ENCODE measurements at regions not wholly inside any gene's neighbourhood (a gene's known extent, or its start where the extent isn't known, plus 50 kb on each side); places are given as distances from the start of the nearest gene placed in this dataset.
A peak's percentile ranks its signal among the peaks of the same experiment; 100 is the strongest.

- no peak for TF ChIP-seq SMC3 (IDR thresholded peaks at IDR 0.05; ENCODE audit: low read depth, low read length)
These were observed 74.8 kb upstream of the SLC66A3 start (continued) for GRCh38 chr2:11080253-11081115.

- no peak overlapping the region for H4K5ac ChIP-seq (ENCODE audit: low read depth, low read length)
- no TSS peak for BruUV-seq (replicated peaks)
- no peaks in the 10 kb centered on the region for H3K27me3 ChIP-seq (ENCODE audit: control insufficient read depth, insufficient read depth, low read length)
- H3K4me3 ChIP-seq (ENCODE audit: insufficient read depth, low read depth, low read length): no peak overlapping the region
- H3K9ac ChIP-seq (ENCODE audit: low read depth, low read length): no peak overlapping the region
- H3K4me1 ChIP-seq (ENCODE audit: control insufficient read depth, insufficient read depth, low read length): peaks cover 2% of the 10 kb centered on the region
- DNase-seq (peak; percentile 12), ATAC-seq (ENCODE audit: low read depth) (no peak)
- H2BK15ac ChIP-seq (ENCODE audit: low read depth, low read length): no peak overlapping the region
- 87% methylated on average over 2 of the region's 6 CpGs; no CpG with 5 or more reads in 1 of the 2 experiments for WGBS, 2 experiments (ENCODE audit: extremely low coverage in 2 of 2, insufficient read length in 1 of 2)
- no peak overlapping the region for H3K18ac ChIP-seq (ENCODE audit: low read depth, low read length)
- no peak overlapping the region for H3K23ac ChIP-seq (ENCODE audit: low read depth, low read length)
- CTCF ChIA-PET: no interaction called here
- no peak overlapping the region for H3K56ac ChIP-seq (ENCODE audit: extremely low read depth, insufficient read depth, low read length)
- H4K91ac ChIP-seq (ENCODE audit: insufficient read depth, low read depth, low read length): no peak overlapping the region
- no peaks in the 10 kb centered on the region for H3K79me1 ChIP-seq (ENCODE audit: low read depth in 1 of 2, low read length in 2 of 2)
- H2BK120ac ChIP-seq (ENCODE audit: low read depth, low read length): no peak overlapping the region
- no peak overlapping the region for H2AFZ ChIP-seq (replicated peaks; ENCODE audit: low read length, poor library complexity)
- no peaks in the 10 kb centered on the region for H3K36me3 ChIP-seq (ENCODE audit: control insufficient read depth, insufficient read depth, low read length)
- no peak overlapping the region for H2AK9ac ChIP-seq (replicated peaks; ENCODE audit: low read depth, low read length, poor library complexity)
- in situ Hi-C loops (cut with MboI; ENCODE audit: low sequenced_read_pairs): no loop called here
- H4K8ac ChIP-seq (ENCODE audit: low read depth in 2 of 2, low read length in 2 of 2): no peak overlapping the region
- H4K20me1 ChIP-seq (ENCODE audit: insufficient read depth, low read length): no peaks in the 10 kb centered on the region
- no peak overlapping the region for H3K4ac ChIP-seq (ENCODE audit: low read depth, low read length)
- no peaks in the 10 kb centered on the region for H3K9me3 ChIP-seq (ENCODE audit: control insufficient read depth, insufficient read depth, low read length)
- no peak overlapping the region for H2BK5ac ChIP-seq (ENCODE audit: low read depth, low read length, poor library complexity, severe bottlenecking)
- POLR2A ChIA-PET (ENCODE audit: unreplicated experiment): no interaction called here
- H2BK20ac ChIP-seq (ENCODE audit: low read depth, low read length): no peak overlapping the region
- dilution Hi-C loops (cut with HindIII; ENCODE audit: low sequenced_read_pairs, unreplicated experiment): no loop called here
- no peak overlapping the region for H3K27ac ChIP-seq (ENCODE audit: insufficient read depth, low read length)
- no peak overlapping the region for H2AK5ac ChIP-seq (ENCODE audit: low read depth, low read length)
- H3K9me1 ChIP-seq (ENCODE audit: insufficient read depth, low read length): no peaks in the 10 kb centered on the region
- H3K4me2 ChIP-seq (ENCODE audit: low read depth, low read length): no peak overlapping the region
- intact Hi-C loops (cut with micrococcal nuclease): no loop called here
- no peak overlapping the region for H3K14ac ChIP-seq (replicated peaks; ENCODE audit: low read depth, low read length)
- TF ChIP-seq SMC3 (IDR thresholded peaks at IDR 0.05; ENCODE audit: low read depth, low read length) (no peak), CHD1 (IDR thresholded peaks at IDR 0.05; ENCODE audit: low read depth, low read length) (no peak), MAZ (IDR thresholded peaks at IDR 0.05; ENCODE audit: borderline replicate concordance, low read depth, low read length) (no peak), POLR2A (IDR thresholded peaks at IDR 0.05; ENCODE audit: low read depth, low read length) (no peak), ELK1 (IDR thresholded peaks at IDR 0.05; ENCODE audit: borderline replicate concordance, low read depth, low read length) (no peak), RAD21 (IDR thresholded peaks at IDR 0.05; ENCODE audit: low read length) (no peak), USF2 (IDR thresholded peaks at IDR 0.05; ENCODE audit: low read depth, low read length) (no peak), NFE2L2 (IDR thresholded peaks at IDR 0.05; ENCODE audit: low read depth, low read length) (no peak), MAFK (IDR thresholded peaks at IDR 0.05; ENCODE audit: low read depth, low read length) (no peak), MXI1 (IDR thresholded peaks at IDR 0.05; ENCODE audit: borderline replicate concordance, low read depth, low read length) (no peak), CEBPB (IDR thresholded peaks at IDR 0.05; ENCODE audit: low read depth, low read length) (no peak), RCOR1 (IDR thresholded peaks at IDR 0.05; ENCODE audit: insufficient replicate concordance, low read length) (no peak)
- TF ChIP-seq, protein P1, sequence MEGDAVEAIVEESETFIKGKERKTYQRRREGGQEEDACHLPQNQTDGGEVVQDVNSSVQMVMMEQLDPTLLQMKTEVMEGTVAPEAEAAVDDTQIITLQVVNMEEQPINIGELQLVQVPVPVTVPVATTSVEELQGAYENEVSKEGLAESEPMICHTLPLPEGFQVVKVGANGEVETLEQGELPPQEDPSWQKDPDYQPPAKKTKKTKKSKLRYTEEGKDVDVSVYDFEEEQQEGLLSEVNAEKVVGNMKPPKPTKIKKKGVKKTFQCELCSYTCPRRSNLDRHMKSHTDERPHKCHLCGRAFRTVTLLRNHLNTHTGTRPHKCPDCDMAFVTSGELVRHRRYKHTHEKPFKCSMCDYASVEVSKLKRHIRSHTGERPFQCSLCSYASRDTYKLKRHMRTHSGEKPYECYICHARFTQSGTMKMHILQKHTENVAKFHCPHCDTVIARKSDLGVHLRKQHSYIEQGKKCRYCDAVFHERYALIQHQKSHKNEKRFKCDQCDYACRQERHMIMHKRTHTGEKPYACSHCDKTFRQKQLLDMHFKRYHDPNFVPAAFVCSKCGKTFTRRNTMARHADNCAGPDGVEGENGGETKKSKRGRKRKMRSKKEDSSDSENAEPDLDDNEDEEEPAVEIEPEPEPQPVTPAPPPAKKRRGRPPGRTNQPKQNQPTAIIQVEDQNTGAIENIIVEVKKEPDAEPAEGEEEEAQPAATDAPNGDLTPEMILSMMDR (conservative IDR thresholded peaks at IDR 0.05; ENCODE audit: low read depth, low read length): no peak
These were observed 72.4 kb upstream of the SLC66A3 start for GRCh38 chr2:11082880-11083279.
